ENCODE measurements at regions not wholly inside any gene's neighbourhood (a gene's known extent, or its start where the extent isn't known, plus 50 kb on each side); places are given as distances from the start of the nearest gene placed in this dataset.

GRCh38 chr13:107864543-107865317, 350.6 kb downstream of the LIG4 start:
- DNase-seq = peak; percentile 70 to 78

- no peak for DNase-seq
These were observed 355.1 kb downstream of the LIG4 start for GRCh38 chr13:107860284-107860683.

DNA sequence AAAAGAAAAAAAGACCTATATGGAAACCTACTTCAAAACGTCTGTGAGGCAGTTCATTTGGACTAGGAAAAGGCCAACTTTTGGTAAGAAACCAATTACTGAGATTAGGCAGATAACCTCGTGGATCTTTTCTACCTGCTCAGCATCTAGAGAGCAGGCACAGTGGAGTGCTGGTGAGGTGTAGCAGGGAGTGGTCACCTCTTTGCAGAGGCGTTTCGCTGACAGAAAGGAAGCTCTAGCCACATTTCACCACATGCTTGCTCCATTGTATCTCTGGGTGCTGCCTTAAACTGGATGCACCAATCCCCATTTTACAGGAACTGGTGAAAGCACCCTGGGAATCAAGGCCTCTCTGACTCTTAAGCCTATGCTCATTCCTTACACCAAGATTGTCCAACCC, 360.5 kb downstream of the LIG4 start:
- DNase-seq = no peak

- DNase-seq = no peak
These were observed 363.3 kb downstream of the LIG4 start for GRCh38 chr13:107852072-107852471.

DNA sequence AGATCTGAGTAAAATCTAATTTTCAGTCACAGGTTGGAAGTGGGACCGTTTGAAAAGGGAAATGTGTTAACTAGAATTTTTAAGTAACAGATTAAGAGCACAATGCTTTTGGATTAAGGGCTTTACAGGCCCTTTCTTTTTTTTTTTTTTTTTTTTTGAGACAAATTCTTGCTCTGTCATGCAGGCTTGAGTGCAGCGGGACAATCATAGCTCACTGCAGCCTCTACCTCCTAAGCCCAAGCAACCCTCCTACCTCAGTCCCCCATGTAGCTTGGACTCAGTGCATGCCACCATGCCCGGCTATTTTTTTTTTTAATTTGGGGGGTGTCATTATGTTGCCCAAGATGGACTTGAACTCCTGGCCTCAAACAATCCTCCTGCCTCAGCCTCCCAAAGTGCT, 363.7 kb downstream of the LIG4 start:
- no peak for DNase-seq

DNA sequence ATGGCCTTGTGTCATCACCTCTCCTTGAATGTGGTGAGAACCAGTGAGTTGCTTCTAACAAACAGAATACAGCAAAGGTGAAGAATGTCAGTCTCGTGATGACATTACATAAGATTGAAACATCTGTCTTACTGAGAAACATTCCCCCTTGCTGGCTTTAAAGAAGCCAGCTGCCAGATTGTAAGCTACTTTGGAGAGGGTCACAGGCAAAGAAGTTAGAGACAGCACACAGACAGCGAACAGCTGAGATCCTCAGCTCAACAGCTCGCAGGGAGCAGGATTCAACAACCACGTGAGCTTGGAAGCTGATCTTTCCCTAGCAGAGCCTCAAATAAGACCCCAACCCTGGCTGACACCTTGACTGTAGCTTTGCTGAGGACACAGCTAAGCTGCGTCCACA, 367.9 kb downstream of the LIG4 start:
- DNase-seq = peak; percentile 58 to 67

DNA sequence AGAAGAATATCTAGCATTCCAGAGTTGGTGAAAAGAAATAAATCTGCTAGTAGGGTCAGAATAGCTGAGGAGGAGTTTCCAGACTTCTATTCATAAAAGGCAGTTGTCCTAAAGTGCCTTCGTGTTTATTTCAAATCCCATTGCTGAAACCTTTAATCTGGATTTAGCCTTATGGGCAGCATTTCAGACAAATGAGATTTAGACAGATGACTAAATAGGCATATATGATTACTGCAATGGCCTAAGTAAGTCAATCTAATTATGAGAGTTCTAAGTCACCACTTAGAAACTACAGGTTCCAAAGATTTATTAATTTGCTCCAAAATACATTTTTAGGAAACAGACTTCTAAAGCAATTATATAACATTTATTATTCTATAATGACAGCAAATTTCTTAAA, 368.7 kb downstream of the LIG4 start:
- DNase-seq = no peak

DNA sequence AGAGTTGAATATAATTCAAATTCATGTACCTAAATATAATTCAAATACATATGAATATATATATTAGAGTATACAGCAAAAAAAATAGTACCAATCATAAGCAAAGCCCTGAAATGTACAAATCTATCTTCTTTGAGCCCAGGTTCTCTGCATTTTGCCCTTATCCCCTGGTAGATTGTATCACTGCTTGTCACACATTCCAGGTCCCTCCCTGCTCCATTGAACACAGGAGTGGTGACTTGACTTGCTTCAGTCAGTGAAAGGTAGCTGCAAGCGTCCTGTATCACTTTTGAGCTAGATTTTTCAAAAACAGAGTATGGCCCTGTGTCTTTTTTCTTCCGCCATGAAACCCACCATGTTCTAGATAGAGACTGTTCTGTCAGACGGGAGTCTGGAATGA, 369.4 kb downstream of the LIG4 start:
- DNase-seq = no peak

GRCh38 chr13:107843681-107844080, 371.7 kb downstream of the LIG4 start:
- peak; percentile 68 to 71 for DNase-seq

DNA sequence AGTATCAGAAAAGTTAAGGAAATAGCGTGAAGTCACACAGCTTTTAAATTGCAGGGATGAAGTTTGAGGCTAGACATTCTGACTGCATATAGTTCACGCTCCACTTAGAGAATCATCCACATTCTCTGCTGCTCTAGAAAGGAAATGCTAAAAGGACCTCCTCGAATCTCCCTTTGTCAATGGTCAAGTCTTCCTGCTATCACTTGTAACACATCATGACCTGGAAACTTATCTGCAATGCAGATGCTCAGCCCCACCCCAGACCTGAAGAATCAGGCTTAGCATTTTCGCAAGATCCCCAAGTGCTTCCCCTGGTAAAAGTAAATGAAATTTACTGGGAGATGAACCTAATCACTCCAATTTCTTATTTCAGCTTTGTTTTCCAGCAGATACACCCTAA, 372.1 kb downstream of the LIG4 start:
- no peak for DNase-seq

- DNase-seq = no peak
These were observed 372.7 kb downstream of the LIG4 start for GRCh38 chr13:107842562-107843180.

GRCh38 chr13:107838588-107839161, 376.7 kb downstream of the LIG4 start:
- DNase-seq = no peak

GRCh38 chr13:107836685-107837084, 378.7 kb downstream of the LIG4 start:
- no peak for DNase-seq

DNA sequence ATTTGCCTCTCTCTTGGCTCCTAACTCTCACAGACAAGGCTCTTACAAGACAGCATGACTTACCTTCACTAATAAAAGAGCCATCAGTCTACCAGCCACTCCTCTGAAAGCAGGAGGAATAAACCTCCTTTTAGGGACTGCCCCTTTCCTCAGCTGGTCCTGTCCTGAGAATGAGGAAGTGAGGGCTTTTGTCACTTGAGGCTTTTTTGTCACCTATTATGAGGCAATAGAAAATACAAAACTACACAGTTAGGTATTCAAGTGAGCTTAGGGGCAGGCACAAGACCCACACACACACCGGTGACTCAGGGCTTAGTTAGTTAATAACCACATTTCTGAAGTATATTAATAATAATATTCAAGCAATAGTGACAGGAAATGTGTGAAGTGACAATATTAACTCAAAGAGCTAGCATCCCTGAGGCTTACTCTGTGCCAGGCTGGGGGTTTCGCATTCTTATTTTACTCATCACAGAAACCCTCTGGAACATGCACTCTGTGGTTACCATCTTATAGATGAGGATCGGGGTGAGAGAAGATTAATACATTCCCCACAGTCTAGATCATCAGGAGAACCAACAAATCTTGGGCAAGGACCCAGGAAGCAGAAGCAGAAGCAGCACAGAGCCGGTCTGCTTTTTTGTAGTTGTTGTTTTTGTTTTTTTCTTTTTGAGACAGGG, 379.9 kb downstream of the LIG4 start:
- DNase-seq = no peak

- no peak for DNase-seq
These were observed 380.6 kb downstream of the LIG4 start for GRCh38 chr13:107834717-107835116.

- DNase-seq = no peak
These were observed 381.1 kb downstream of the LIG4 start for GRCh38 chr13:107834281-107834680.

- peak in 1 of 2 donors; percentile 36 for DNase-seq
These were observed 382.7 kb downstream of the LIG4 start for GRCh38 chr13:107832500-107833100.

DNA sequence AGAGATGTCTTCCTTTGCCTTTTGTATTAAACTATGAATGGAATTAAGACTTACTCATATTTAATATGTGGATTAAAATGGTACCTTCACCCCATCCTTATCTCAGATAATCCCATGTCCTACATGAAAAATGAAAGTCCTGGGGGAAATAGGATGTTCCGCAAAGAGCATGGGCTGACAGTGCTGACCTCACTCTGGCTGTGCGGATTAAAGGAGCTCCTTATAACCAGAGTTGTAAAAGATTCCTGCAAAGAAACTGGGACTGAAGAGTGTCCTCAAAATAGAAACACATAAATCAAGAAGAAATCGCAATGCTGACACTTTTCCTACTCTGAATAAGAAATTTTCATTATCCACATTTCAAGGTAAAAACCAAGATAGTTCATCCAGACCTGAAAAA, 384.5 kb downstream of the LIG4 start:
- DNase-seq = no peak

- no peak for DNase-seq
These were observed 387.3 kb downstream of the LIG4 start for GRCh38 chr13:107827840-107828549.

GRCh38 chr13:107824635-107825034, 390.7 kb downstream of the LIG4 start:
- no peak for DNase-seq

GRCh38 chr13:107822006-107822405, 393.3 kb downstream of the LIG4 start:
- DNase-seq = no peak

- DNase-seq = no peak
These were observed 393.8 kb downstream of the LIG4 start for GRCh38 chr13:107821492-107821891.
